ENCODE measurements at regions not wholly inside any gene's neighbourhood (a gene's known extent, or its start where the extent isn't known, plus 50 kb on each side); places are given as distances from the start of the nearest gene placed in this dataset.
"Not testable (repeated sequence)": the region's sequence is repeated elsewhere in the genome, so short reads cannot be mapped to it uniquely, and the experiment has no call there.

GRCh38 chr7:32645255-32645654, 150.0 kb downstream of the AVL9 start:
- not testable (repeated sequence) for DNase-seq

GRCh38 chr7:32643194-32643593, 147.9 kb downstream of the AVL9 start:
- no peak for DNase-seq

DNA sequence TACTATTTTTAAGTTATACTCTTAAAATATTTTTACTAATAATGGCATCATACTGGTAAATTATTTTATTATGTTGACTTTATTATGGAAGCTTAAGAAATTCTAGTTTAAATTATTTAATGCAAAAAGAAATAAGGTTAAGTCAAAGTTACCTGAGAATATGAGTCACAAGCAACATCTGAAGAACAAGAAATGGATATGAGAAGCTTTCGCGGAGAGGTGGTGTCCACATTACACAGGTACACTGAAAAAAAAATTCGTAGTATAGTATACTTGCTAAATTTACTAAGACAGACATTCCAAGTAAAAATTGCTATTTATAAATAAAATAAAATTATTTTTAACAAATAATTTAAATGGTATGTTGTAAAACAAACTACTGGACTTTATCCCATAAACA, 143.8 kb downstream of the AVL9 start:
- no peak for DNase-seq

DNA sequence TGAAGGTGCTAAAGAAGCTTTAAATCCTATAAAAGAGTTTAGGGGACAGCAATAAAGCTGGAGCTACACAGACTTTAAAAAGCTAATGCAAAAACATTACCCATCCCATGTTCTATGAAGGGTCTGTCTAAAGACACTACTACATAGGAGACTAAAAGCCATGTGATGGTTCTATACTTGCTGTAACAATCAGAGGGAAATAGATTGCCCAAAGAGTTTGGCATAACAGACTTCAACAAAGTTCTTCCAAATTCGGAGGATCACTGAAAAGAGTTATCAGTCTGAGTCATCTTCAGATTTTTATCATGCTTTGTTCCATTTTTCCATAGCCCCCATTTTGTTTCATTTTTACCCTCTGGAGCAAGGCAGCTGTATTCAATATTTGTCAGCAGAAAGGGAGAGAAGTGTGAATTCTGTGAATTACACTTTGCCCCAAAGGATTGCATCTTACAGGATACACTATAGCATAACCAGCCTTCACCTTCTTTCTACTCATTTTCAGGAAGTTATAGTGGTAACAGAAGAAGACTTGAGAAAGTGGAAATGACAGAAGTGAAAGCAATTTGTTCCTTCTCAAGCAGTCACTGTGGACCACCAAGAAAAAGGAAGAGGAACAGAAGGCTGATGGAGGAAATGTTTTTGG, 143.3 kb downstream of the AVL9 start:
- not testable (repeated sequence) for DNase-seq
